SH-SY5Y (cell line): ENCODE measurements at regions not wholly inside any gene's neighbourhood (a gene's known extent, or its start where the extent isn't known, plus 50 kb on each side); places are given as distances from the start of the nearest gene placed in this dataset.

Source experiments
- GATA2 ChIP-seq: IDR thresholded peaks from 2 replicates; pipeline ENCODE4 v1.6.1; 2011; ENCODE audit warnings: mild to moderate bottlenecking, low read depth, low read length
- GATA3 ChIP-seq: IDR thresholded peaks from 2 replicates; pipeline ENCODE4 v1.6.1; 2011; ENCODE audit warnings: low read depth, mild to moderate bottlenecking, low read length, moderate library complexity

- TF ChIP-seq GATA2 (no peak), GATA3 (no peak)
These were observed 130.3 kb upstream of the LRRTM4 start for GRCh38 chr2:77652499-77652898.
